Esophagus squamous epithelium (tissue), 5 donors: ENCODE measurements at regions not wholly inside any gene's neighbourhood (a gene's known extent, or its start where the extent isn't known, plus 50 kb on each side); places are given as distances from the start of the nearest gene placed in this dataset.

Experiments
- DNase-seq: peaks from one replicate; lab custom pipeline; 2025; lab: John Stamatoyannopoulos, UW
- H3K27ac ChIP-seq, 4 donors: fragments of 200-600 bp; sonication (generic); one replicate each; pipeline ENCODE4 v1.5.1; 2016 to 2019; ENCODE audit warnings: mild to moderate bottlenecking in 1 of 4
- H3K27me3 ChIP-seq, 4 donors: fragments of 200-600 bp; sonication (generic); 1 replicate in 3 of 4; 2 replicates in 1 of 4; pipeline versions ENCODE4 v1.5.1 to v1.6.0; 2017 to 2021; ENCODE audit warnings: antibody characterized with exemption in 1 of 4
- H3K36me3 ChIP-seq, 3 donors: fragments of 200-600 bp; sonication (generic); one replicate each; pipeline ENCODE4 v1.5.1; 2016 to 2019
- H3K4me1 ChIP-seq, 3 donors: fragments of 200-600 bp; sonication (generic); one replicate each; pipeline ENCODE4 v1.5.1; 2017 to 2019
- H3K4me3 ChIP-seq, 4 donors: fragments of 200-600 bp; sonication (generic); 1 replicate in 3 of 4; 2 replicates in 1 of 4; pipeline ENCODE4 v1.5.1; 2016 to 2019; ENCODE audit warnings: mild to moderate bottlenecking in 2 of 4, moderate library complexity in 1 of 4
- H3K9me3 ChIP-seq, 3 donors: fragments of 200-600 bp; sonication (generic); one replicate each; pipeline ENCODE4 v1.5.1; 2016 to 2019
- CTCF ChIP-seq, 6 experiments: fragments of 450-650 bp in 4 of 6; fragments of 200-600 bp in 2 of 6; sonication (generic) in 2 of 6; IDR thresholded peaks; one replicate each; pipeline ENCODE4 v1.5.1; 2016 to 2019; ENCODE audit warnings: antibody characterized with exemption in 6 of 6, mild to moderate bottlenecking in 4 of 6, moderate library complexity in 4 of 6
- POLR2A ChIP-seq, 4 donors: fragments of 450-650 bp; IDR thresholded peaks; one replicate each; pipeline ENCODE4 v1.6.1; 2017; ENCODE audit warnings: antibody characterized with exemption in 4 of 4, mild to moderate bottlenecking in 4 of 4, moderate library complexity in 3 of 4
- WGBS, 2 donors: methylation state at CpG; one replicate each; pipeline ENCODE4 v1.1.5; 2018; 5-methylcytosine and 5-hydroxymethylcytosine counted together
- intact Hi-C: fragments of 100-400 bp; cut with DNase I; formaldehyde crosslinking; loops from one replicate; pipeline ENCODE4 v1.15.0; 2022
- donor health status: DM: yes; HTN: yes; CAD: no.

- H3K36me3 ChIP-seq, result no peaks in the 10 kb centered on the region
These were observed 899.0 kb downstream of the KCNJ2 start for GRCh38 chr17:71068408-71068750.

GRCh38 chr17:71071041-71071440 is 901.7 kb downstream of the KCNJ2 start:
- H3K27ac ChIP-seq, result no peak overlapping the region
- H3K4me3 ChIP-seq, result no peak overlapping the region
- 96 to 97% methylated on average over 4 of the region's 4 CpGs for WGBS, 2 donors
- intact Hi-C loops, result no loop called here
- no peaks in the 10 kb centered on the region for H3K4me1 ChIP-seq
- H3K9me3 ChIP-seq, result no peaks in the 10 kb centered on the region
- no peak for TF ChIP-seq CTCF (IDR thresholded peaks at IDR 0.05)
- no peaks in the 10 kb centered on the region for H3K27me3 ChIP-seq
- H3K36me3 ChIP-seq, result no peaks in the 10 kb centered on the region
- DNase-seq, result no peak

More at GRCh38 chr17:71068408-71068750, 899.0 kb downstream of the KCNJ2 start:
- Histone ChIP-seq H3K4me1 (no peaks in the 10 kb centered on the region), H3K27me3 (no peaks in the 10 kb centered on the region), H3K9me3 (no peaks in the 10 kb centered on the region), H3K27ac (no peak overlapping the region), H3K4me3 (no peak overlapping the region)
- DNase-seq, result no peak
- intact Hi-C loops, result no loop called here
- TF ChIP-seq CTCF (IDR thresholded peaks at IDR 0.05) (no peak), POLR2A (IDR thresholded peaks at IDR 0.05) (no peak)

GRCh38 chr17:71071837-71072236 is 902.5 kb downstream of the KCNJ2 start:
- WGBS, 2 donors, result 35 to 44% methylated on average over 7 to 10 of the region's 10 CpGs
- no peak for TF ChIP-seq CTCF (IDR thresholded peaks at IDR 0.05)
- TF ChIP-seq POLR2A (IDR thresholded peaks at IDR 0.05), result no peak
- no peak for DNase-seq
- Histone ChIP-seq H3K4me3 (no peak overlapping the region), H3K4me1 (no peaks in the 10 kb centered on the region), H3K36me3 (no peaks in the 10 kb centered on the region), H3K27me3 (no peaks in the 10 kb centered on the region), H3K27ac (no peak overlapping the region), H3K9me3 (no peaks in the 10 kb centered on the region)
- intact Hi-C loops, result no loop called here

GRCh38 chr17:71080937-71081336 is 911.6 kb downstream of the KCNJ2 start:
- no peak for DNase-seq
- intact Hi-C loops, result no loop called here
- H3K36me3 ChIP-seq, result no peaks in the 10 kb centered on the region
- H3K27me3 ChIP-seq, result no peaks in the 10 kb centered on the region
- TF ChIP-seq POLR2A (IDR thresholded peaks at IDR 0.05), result no peak
- H3K27ac ChIP-seq, result no peak overlapping the region
- H3K4me3 ChIP-seq, result no peak overlapping the region
- H3K4me1 ChIP-seq, result no peaks in the 10 kb centered on the region
- H3K9me3 ChIP-seq, result no peaks in the 10 kb centered on the region
- 72% methylated on average over 10 to 11 of the region's 11 CpGs for WGBS, 2 donors

- Histone ChIP-seq H3K27ac (no peak overlapping the region), H3K9me3 (no peaks in the 10 kb centered on the region), H3K4me3 (no peak overlapping the region), H3K27me3 (no peaks in the 10 kb centered on the region), H3K4me1 (no peaks in the 10 kb centered on the region), H3K36me3 (no peaks in the 10 kb centered on the region)
- TF ChIP-seq POLR2A (IDR thresholded peaks at IDR 0.05) (no peak), CTCF (IDR thresholded peaks at IDR 0.05) (no peak)
- no peak for DNase-seq
- intact Hi-C loops, result no loop called here
These were observed 912.3 kb downstream of the KCNJ2 start for GRCh38 chr17:71081666-71082065.

- TF ChIP-seq CTCF (IDR thresholded peaks at IDR 0.05) (peak in 5 of 6 experiments; percentile 19 to 58 (median 31)), POLR2A (IDR thresholded peaks at IDR 0.05) (no peak)
- 41 to 57% methylated on average over 5 of the region's 5 CpGs for WGBS, 2 donors
- H3K36me3 ChIP-seq, result no peaks in the 10 kb centered on the region
- no peak for DNase-seq
- no peaks in the 10 kb centered on the region for H3K27me3 ChIP-seq
- H3K9me3 ChIP-seq, result no peaks in the 10 kb centered on the region
- H3K27ac ChIP-seq, result no peak overlapping the region
- intact Hi-C loops, result no loop called here
- no peaks in the 10 kb centered on the region for H3K4me1 ChIP-seq
- no peak overlapping the region for H3K4me3 ChIP-seq
These were observed 914.9 kb downstream of the KCNJ2 start for GRCh38 chr17:71084219-71084618.
